ENCODE measurements at regions not wholly inside any gene's neighbourhood (a gene's known extent, or its start where the extent isn't known, plus 50 kb on each side); places are given as distances from the start of the nearest gene placed in this dataset.

DNA sequence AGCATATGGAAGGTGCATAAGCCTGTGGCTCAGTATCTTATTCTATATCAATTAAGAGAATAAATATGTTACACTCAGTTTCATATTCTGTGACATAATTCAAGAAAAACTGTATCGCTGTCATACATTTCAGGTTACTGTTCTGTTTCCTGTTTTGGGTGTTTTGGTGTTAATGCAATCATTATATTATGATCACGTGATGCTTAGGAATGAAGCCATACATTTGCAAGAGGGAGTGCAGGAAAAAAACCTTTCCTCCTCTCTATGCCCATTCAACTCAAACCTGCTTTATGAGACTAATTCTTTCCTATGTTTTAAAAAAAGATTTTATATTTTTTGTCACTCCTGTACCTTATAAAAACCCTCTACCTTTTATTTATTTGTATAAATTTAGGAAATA, 120.8 kb upstream of the DDX18 start:
- no peaks in the 10 kb centered on the region for H3K9me3 Mint-ChIP-seq (ENCODE audit: low read depth)
- H3K4me3 Mint-ChIP-seq (ENCODE audit: low read depth), result no peak overlapping the region
- no peak overlapping the region for H3K27ac Mint-ChIP-seq
- TF ChIP-seq, protein P1, sequence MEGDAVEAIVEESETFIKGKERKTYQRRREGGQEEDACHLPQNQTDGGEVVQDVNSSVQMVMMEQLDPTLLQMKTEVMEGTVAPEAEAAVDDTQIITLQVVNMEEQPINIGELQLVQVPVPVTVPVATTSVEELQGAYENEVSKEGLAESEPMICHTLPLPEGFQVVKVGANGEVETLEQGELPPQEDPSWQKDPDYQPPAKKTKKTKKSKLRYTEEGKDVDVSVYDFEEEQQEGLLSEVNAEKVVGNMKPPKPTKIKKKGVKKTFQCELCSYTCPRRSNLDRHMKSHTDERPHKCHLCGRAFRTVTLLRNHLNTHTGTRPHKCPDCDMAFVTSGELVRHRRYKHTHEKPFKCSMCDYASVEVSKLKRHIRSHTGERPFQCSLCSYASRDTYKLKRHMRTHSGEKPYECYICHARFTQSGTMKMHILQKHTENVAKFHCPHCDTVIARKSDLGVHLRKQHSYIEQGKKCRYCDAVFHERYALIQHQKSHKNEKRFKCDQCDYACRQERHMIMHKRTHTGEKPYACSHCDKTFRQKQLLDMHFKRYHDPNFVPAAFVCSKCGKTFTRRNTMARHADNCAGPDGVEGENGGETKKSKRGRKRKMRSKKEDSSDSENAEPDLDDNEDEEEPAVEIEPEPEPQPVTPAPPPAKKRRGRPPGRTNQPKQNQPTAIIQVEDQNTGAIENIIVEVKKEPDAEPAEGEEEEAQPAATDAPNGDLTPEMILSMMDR (IDR thresholded peaks at IDR 0.05; ENCODE audit: unreplicated experiment), result no peak
- no peaks in the 10 kb centered on the region for H3K36me3 Mint-ChIP-seq (ENCODE audit: insufficient read depth)
- H3K4me1 Mint-ChIP-seq (ENCODE audit: low read depth), result peaks cover 11% of the 10 kb centered on the region
- no peak for DNase-seq (ENCODE audit: low spot score, unreplicated experiment)
- H3K27me3 Mint-ChIP-seq, result no peaks in the 10 kb centered on the region

DNA sequence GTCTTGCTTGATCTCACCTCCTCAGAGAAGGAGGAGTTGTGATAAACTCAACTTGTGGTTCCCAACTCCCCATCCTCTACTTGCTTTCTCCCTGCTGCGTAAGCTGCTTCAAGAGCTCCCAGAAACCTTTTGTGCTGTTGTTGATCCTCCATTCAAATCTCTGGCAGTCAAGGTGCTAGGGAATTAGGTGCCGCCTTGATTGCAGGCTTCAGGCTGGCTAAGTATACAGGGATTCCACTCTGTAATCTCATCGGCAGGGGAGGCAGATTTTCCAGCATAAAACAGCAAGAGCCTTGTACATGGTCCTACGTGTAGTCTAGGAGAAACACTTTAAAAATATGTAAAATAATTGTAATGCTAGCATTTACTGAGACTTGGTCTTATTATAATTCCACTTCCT, 116.2 kb upstream of the DDX18 start:
- H3K27me3 Mint-ChIP-seq, result no peaks in the 10 kb centered on the region
- DNase-seq (ENCODE audit: low spot score, unreplicated experiment), result no peak
- H3K4me1 Mint-ChIP-seq (ENCODE audit: low read depth), result peaks cover 7% of the 10 kb centered on the region
- no peaks in the 10 kb centered on the region for H3K9me3 Mint-ChIP-seq (ENCODE audit: low read depth)
- no peak overlapping the region for H3K4me3 Mint-ChIP-seq (ENCODE audit: low read depth)
- TF ChIP-seq, protein P1 (IDR thresholded peaks at IDR 0.05; ENCODE audit: unreplicated experiment), result no peak
- no peaks in the 10 kb centered on the region for H3K36me3 Mint-ChIP-seq (ENCODE audit: insufficient read depth)
- no peak overlapping the region for H3K27ac Mint-ChIP-seq

DNA sequence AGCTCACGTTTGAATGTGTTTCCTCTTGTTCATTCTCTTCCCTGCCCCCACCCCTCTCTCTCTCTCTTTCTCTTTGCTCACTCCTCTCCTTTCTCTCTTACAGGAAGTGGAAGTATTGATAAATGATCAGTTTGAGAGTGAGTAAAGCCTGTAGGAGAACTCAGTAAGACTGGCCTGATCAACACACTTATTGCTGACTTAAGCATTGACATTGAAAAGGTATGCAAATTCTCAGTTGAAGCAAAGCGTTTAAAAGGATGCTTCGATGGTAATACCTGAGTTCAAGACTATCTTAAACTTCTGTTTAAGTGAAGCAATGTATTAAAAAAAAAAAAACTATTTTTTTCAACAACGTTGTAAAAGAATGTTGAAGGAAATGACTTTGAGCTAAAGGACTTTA, 115.7 kb upstream of the DDX18 start:
- H3K36me3 Mint-ChIP-seq (ENCODE audit: insufficient read depth), result no peaks in the 10 kb centered on the region
- no peaks in the 10 kb centered on the region for H3K9me3 Mint-ChIP-seq (ENCODE audit: low read depth)
- no peak for DNase-seq (ENCODE audit: low spot score, unreplicated experiment)
- no peak overlapping the region for H3K4me3 Mint-ChIP-seq (ENCODE audit: low read depth)
- H3K27me3 Mint-ChIP-seq, result no peaks in the 10 kb centered on the region
- no peak overlapping the region for H3K27ac Mint-ChIP-seq
- TF ChIP-seq, protein P1 (IDR thresholded peaks at IDR 0.05; ENCODE audit: unreplicated experiment), result no peak
- peaks cover 5% of the 10 kb centered on the region for H3K4me1 Mint-ChIP-seq (ENCODE audit: low read depth)

DNA sequence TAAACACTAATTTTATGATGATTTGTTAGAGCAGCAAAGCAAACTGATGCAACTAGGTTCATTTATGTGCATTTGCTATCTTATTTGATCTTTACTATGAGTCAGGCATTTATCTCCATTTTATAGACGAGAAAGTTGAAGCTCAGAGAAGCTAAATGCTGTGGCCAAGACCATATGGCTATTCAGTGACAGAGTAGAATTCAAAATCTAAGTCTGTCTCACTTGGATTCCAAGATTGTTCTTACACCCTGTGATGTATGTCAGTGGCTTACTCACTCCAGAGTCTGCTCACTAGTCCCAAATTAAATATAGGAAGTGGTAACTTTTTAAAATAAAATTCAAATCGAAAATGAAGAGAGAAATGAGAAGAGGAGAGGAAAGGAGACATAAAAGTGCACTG, 114.0 kb upstream of the DDX18 start:
- Mint-ChIP-seq H3K27me3 (no peaks in the 10 kb centered on the region), H3K27ac (no peak overlapping the region), H3K4me1 (ENCODE audit: low read depth) (peaks cover 7% of the 10 kb centered on the region), H3K36me3 (ENCODE audit: insufficient read depth) (no peaks in the 10 kb centered on the region), H3K4me3 (ENCODE audit: low read depth) (no peak overlapping the region), H3K9me3 (ENCODE audit: low read depth) (no peaks in the 10 kb centered on the region)
- DNase-seq (ENCODE audit: low spot score, unreplicated experiment), result no peak
- TF ChIP-seq, protein P1 (IDR thresholded peaks at IDR 0.05; ENCODE audit: unreplicated experiment), result no peak

DNA sequence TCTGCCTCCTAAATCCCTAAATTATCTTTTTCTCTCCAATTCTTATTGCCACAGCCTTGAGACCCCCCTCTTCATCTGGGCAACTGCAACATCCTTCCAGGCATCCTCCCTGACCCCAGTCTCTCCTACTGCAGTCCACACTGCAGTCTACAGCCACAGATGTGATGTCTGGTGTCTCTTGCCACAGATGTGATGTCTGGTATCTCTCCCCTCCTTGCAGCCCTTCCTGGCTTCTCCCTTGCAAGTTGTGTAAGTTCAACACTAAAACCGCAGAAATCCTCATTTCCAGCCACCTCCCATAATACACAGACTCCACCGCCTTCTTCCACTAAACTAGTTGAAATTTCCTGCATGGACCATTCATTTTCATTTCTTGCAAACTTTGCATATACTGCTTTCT, 113.1 kb upstream of the DDX18 start:
- H3K9me3 Mint-ChIP-seq (ENCODE audit: low read depth), result no peaks in the 10 kb centered on the region
- H3K27me3 Mint-ChIP-seq, result no peaks in the 10 kb centered on the region
- TF ChIP-seq, protein P1 (IDR thresholded peaks at IDR 0.05; ENCODE audit: unreplicated experiment), result no peak
- no peak overlapping the region for H3K4me3 Mint-ChIP-seq (ENCODE audit: low read depth)
- no peaks in the 10 kb centered on the region for H3K36me3 Mint-ChIP-seq (ENCODE audit: insufficient read depth)
- H3K4me1 Mint-ChIP-seq (ENCODE audit: low read depth), result peaks cover 16% of the 10 kb centered on the region
- no peak overlapping the region for H3K27ac Mint-ChIP-seq
- DNase-seq (ENCODE audit: low spot score, unreplicated experiment), result no peak
